ENCODE measurements at regions not wholly inside any gene's neighbourhood (a gene's known extent, or its start where the extent isn't known, plus 50 kb on each side); places are given as distances from the start of the nearest gene placed in this dataset.

- TF ChIP-seq CTCF (IDR thresholded peaks at IDR 0.05), result no peak
- TF ChIP-seq ZFX (IDR thresholded peaks at IDR 0.05; ENCODE audit: borderline replicate concordance), result no peak
Observed at GRCh38 chr18:52118684-52119083, 221.3 kb upstream of the DCC start.

Measured in 22Rv1 (cell line).